Dermis blood vessel endothelial cell (primary cell): ENCODE measurements at regions not wholly inside any gene's neighbourhood (a gene's known extent, or its start where the extent isn't known, plus 50 kb on each side); places are given as distances from the start of the nearest gene placed in this dataset.
"Not testable (repeated sequence)": the region's sequence is repeated elsewhere in the genome, so short reads cannot be mapped to it uniquely, and the experiment has no call there.

Source experiments
- DNase-seq: peaks from one replicate; pipeline ENCODE4 v3.0.0; 2010

GRCh38 chr6:74609871-74610270 is 596.0 kb downstream of the COL12A1 start:
- peak; percentile 23 for DNase-seq

GRCh38 chr6:74607934-74608333 is 597.9 kb downstream of the COL12A1 start:
- no peak for DNase-seq

GRCh38 chr6:74607468-74607867 is 598.4 kb downstream of the COL12A1 start:
- DNase-seq, result no peak

- DNase-seq, result peak; percentile 43
These were observed 599.2 kb downstream of the COL12A1 start for GRCh38 chr6:74606582-74607071.

GRCh38 chr6:74605922-74606581 is 599.8 kb downstream of the COL12A1 start:
- no peak for DNase-seq

- no peak for DNase-seq
These were observed 601.6 kb downstream of the COL12A1 start for GRCh38 chr6:74604279-74604678.

GRCh38 chr6:74603322-74604076 is 602.4 kb downstream of the COL12A1 start:
- DNase-seq, result no peak

- no peak for DNase-seq
These were observed 603.6 kb downstream of the COL12A1 start for GRCh38 chr6:74602206-74602605.

- peak; percentile 7 for DNase-seq
These were observed 607.1 kb downstream of the COL12A1 start for GRCh38 chr6:74598462-74599393.

- no peak for DNase-seq
These were observed 608.0 kb downstream of the COL12A1 start for GRCh38 chr6:74597840-74598239.

- peak; percentile 40 for DNase-seq
These were observed 608.6 kb downstream of the COL12A1 start for GRCh38 chr6:74597266-74597665.

GRCh38 chr6:74596588-74596987 is 609.3 kb downstream of the COL12A1 start:
- no peak for DNase-seq

- DNase-seq, result not testable (repeated sequence)
These were observed 611.5 kb downstream of the COL12A1 start for GRCh38 chr6:74594350-74594749.

GRCh38 chr6:74588094-74588832 is 617.6 kb downstream of the COL12A1 start:
- DNase-seq, result no peak

- no peak for DNase-seq
These were observed 618.5 kb downstream of the COL12A1 start for GRCh38 chr6:74587386-74587785.

- no peak for DNase-seq
These were observed 620.1 kb downstream of the COL12A1 start for GRCh38 chr6:74585753-74586152.

- no peak for DNase-seq
These were observed 624.2 kb downstream of the COL12A1 start for GRCh38 chr6:74581681-74582080.

- no peak for DNase-seq
These were observed 626.1 kb downstream of the COL12A1 start for GRCh38 chr6:74579794-74580193.

GRCh38 chr6:74579047-74579446 is 626.8 kb downstream of the COL12A1 start:
- DNase-seq, result no peak

GRCh38 chr6:74578339-74578738 is 627.5 kb downstream of the COL12A1 start:
- peak; percentile 3 for DNase-seq

GRCh38 chr6:74577619-74578018 is 628.2 kb downstream of the COL12A1 start:
- no peak for DNase-seq

- peak; percentile 58 for DNase-seq
These were observed 631.1 kb downstream of the COL12A1 start for GRCh38 chr6:74574794-74575193.
